H9 (cell line): ENCODE measurements at regions not wholly inside any gene's neighbourhood (a gene's known extent, or its start where the extent isn't known, plus 50 kb on each side); places are given as distances from the start of the nearest gene placed in this dataset.

ENCODE experiments used
- DNase-seq: peaks from one replicate; pipeline ENCODE4 v3.0.0-alpha.2; 2017
- H2AFZ ChIP-seq: one replicate; pipeline ENCODE4 v1.6.1; 2013; ENCODE audit warnings: mild to moderate bottlenecking, low read length, control low read depth, moderate library complexity
- H2AK5ac ChIP-seq: 2 replicates; pipeline ENCODE4 v1.6.1; 2013; ENCODE audit warnings: low read length, control low read depth, mixed read lengths; ENCODE audit not compliant: insufficient read length
- H2BK120ac ChIP-seq: one replicate; pipeline ENCODE4 v1.6.1; 2013; ENCODE audit warnings: low read depth, mild to moderate bottlenecking, low read length, control low read depth, inconsistent platforms; ENCODE audit not compliant: poor library complexity, severe bottlenecking
- H2BK12ac ChIP-seq: 2 replicates; pipeline ENCODE4 v1.6.1; 2013; ENCODE audit warnings: low read length, control low read depth, mixed read lengths, low read depth; ENCODE audit not compliant: insufficient read length
- H2BK15ac ChIP-seq: 2 replicates; pipeline ENCODE4 v1.6.1; 2013; ENCODE audit warnings: low read depth, low read length, control low read depth
- H2BK20ac ChIP-seq: one replicate; pipeline ENCODE4 v1.6.1; 2013; ENCODE audit warnings: low read depth, mild to moderate bottlenecking, low read length, control low read depth, inconsistent platforms; ENCODE audit not compliant: poor library complexity, severe bottlenecking
- H2BK5ac ChIP-seq: 2 replicates; pipeline ENCODE4 v1.6.1; 2013; ENCODE audit warnings: low read length, control low read depth, mixed read lengths; ENCODE audit not compliant: insufficient read length
- H3K14ac ChIP-seq: 2 replicates; pipeline ENCODE4 v1.6.1; 2013; ENCODE audit warnings: low read length, control low read depth; ENCODE audit not compliant: insufficient read depth
- H3K18ac ChIP-seq: 2 replicates; pipeline ENCODE4 v1.6.1; 2013; ENCODE audit warnings: low read depth, mild to moderate bottlenecking, mixed read lengths, low read length, control low read depth; ENCODE audit not compliant: insufficient read length
- H3K23ac ChIP-seq: 2 replicates; pipeline ENCODE4 v1.6.1; 2013; ENCODE audit warnings: low read length, control low read depth, mixed read lengths, low read depth; ENCODE audit not compliant: insufficient read length
- H3K23me2 ChIP-seq: 2 replicates; pipeline ENCODE4 v1.6.1; 2013; ENCODE audit warnings: low read depth, mild to moderate bottlenecking, mixed read lengths, low read length, control low read depth; ENCODE audit not compliant: insufficient read length, poor library complexity, severe bottlenecking
- H3K27ac ChIP-seq: 2 replicates; pipeline ENCODE4 v1.5.1; 2013; ENCODE audit warnings: low read length, control low read depth, mixed read lengths, low read depth; ENCODE audit not compliant: insufficient read length
- H3K27me3 ChIP-seq: 2 replicates; pipeline ENCODE4 v1.6.1; 2013; ENCODE audit warnings: low read length, control low read depth, inconsistent platforms; ENCODE audit not compliant: insufficient read depth
- H3K4ac ChIP-seq: 2 replicates; pipeline ENCODE4 v1.6.1; 2013; ENCODE audit warnings: low read depth, mild to moderate bottlenecking, control low read depth, inconsistent platforms, low read length, moderate library complexity
- H3K4me1 ChIP-seq: 2 replicates; pipeline ENCODE4 v1.6.1; 2013; ENCODE audit warnings: low read length, control low read depth, inconsistent platforms; ENCODE audit not compliant: insufficient read depth
- H3K4me2 ChIP-seq: 2 replicates; pipeline ENCODE4 v1.6.1; 2013; ENCODE audit warnings: low read length, control low read depth, mixed read lengths; ENCODE audit not compliant: insufficient read length, insufficient read depth
- H3K56ac ChIP-seq: 2 replicates; pipeline ENCODE4 v1.6.1; 2013; ENCODE audit warnings: low read depth, mild to moderate bottlenecking, mixed read lengths, low read length, control low read depth; ENCODE audit not compliant: insufficient read length
- H3K79me1 ChIP-seq: 2 replicates; pipeline ENCODE4 v1.6.1; 2013; ENCODE audit warnings: low read depth, mild to moderate bottlenecking, moderate library complexity, low read length, control low read depth, inconsistent platforms; ENCODE audit not compliant: insufficient read depth, poor library complexity, severe bottlenecking
- H3K79me2 ChIP-seq: 2 replicates; pipeline ENCODE4 v1.6.1; 2013; ENCODE audit warnings: low read length, control low read depth, inconsistent platforms; ENCODE audit not compliant: insufficient read depth
- H3K9ac ChIP-seq: 2 replicates; pipeline ENCODE4 v1.6.1; 2013; ENCODE audit warnings: low read length, control low read depth, mixed read lengths; ENCODE audit not compliant: insufficient read length; ENCODE audit errors: extremely low read depth
- H3K9me3 ChIP-seq: one replicate; pipeline ENCODE4 v1.6.1; 2013; ENCODE audit warnings: low read depth, low read length, inconsistent platforms; ENCODE audit not compliant: control insufficient read depth
- H3T11ph ChIP-seq: one replicate; pipeline ENCODE4 v1.6.1; 2013; ENCODE audit warnings: mild to moderate bottlenecking, low read length, control low read depth, inconsistent platforms
- H4K20me1 ChIP-seq: one replicate; pipeline ENCODE4 v1.6.1; 2013; ENCODE audit not compliant: control insufficient read depth, insufficient read length, insufficient read depth
- H4K5ac ChIP-seq: 2 replicates; pipeline ENCODE4 v1.6.1; 2013; ENCODE audit warnings: low read depth, mild to moderate bottlenecking, mixed read lengths, low read length, control low read depth; ENCODE audit not compliant: insufficient read length
- H4K8ac ChIP-seq: replicated peaks from 2 replicates; pipeline ENCODE4 v1.6.1; 2013; ENCODE audit warnings: low read length, control low read depth, mixed read lengths, low read depth; ENCODE audit not compliant: insufficient read length
- H4K91ac ChIP-seq: 2 replicates; pipeline ENCODE4 v1.6.1; 2013; ENCODE audit warnings: low read depth, mild to moderate bottlenecking, moderate library complexity, mixed read lengths, low read length, control low read depth; ENCODE audit not compliant: insufficient read length
- H3K27ac Mint-ChIP-seq, 3 experiments: 2 replicates in 2 of 3; 3 replicates in 1 of 3; pipeline ENCODE4 v1.8.0; 2020 to 2021; ENCODE audit warnings: mixed read lengths in 3 of 3, mild to moderate bottlenecking in 1 of 3, moderate library complexity in 1 of 3
- H3K27me3 Mint-ChIP-seq: 2 replicates; pipeline ENCODE4 v1.8.0; 2021; ENCODE audit warnings: low read depth, mild to moderate bottlenecking, moderate library complexity, mixed read lengths
- H3K36me3 Mint-ChIP-seq, 3 experiments: 2 replicates in 2 of 3; 3 replicates in 1 of 3; pipeline ENCODE4 v1.8.0; 2020 to 2021; ENCODE audit warnings: low read depth in 3 of 3, mixed read lengths in 3 of 3; ENCODE audit not compliant: insufficient read depth in 1 of 3
- H3K4me1 Mint-ChIP-seq, 2 experiments: 2 replicates each; pipeline ENCODE4 v1.8.0; 2020; ENCODE audit warnings: mixed read lengths in 2 of 2
- H3K4me3 Mint-ChIP-seq, 2 experiments: 2 replicates in 1 of 2; 3 replicates in 1 of 2; pipeline ENCODE4 v1.8.0; 2020 to 2021; ENCODE audit warnings: mild to moderate bottlenecking in 2 of 2, mixed read lengths in 2 of 2, moderate library complexity in 1 of 2
- H3K9me3 Mint-ChIP-seq, 2 experiments: 2 replicates in 1 of 2; 3 replicates in 1 of 2; pipeline ENCODE4 v1.8.0; 2020; ENCODE audit warnings: mild to moderate bottlenecking in 2 of 2, mixed read lengths in 2 of 2, moderate library complexity in 1 of 2
- CTCF ChIP-seq: fragments of 200-600 bp; sonication (generic); conservative IDR thresholded peaks from 3 replicates; pipeline ENCODE4 v1.8.0; 2021; ENCODE audit warnings: antibody characterized with exemption, mild to moderate bottlenecking
- WGBS: extraction: QIAGEN DNeasy Blood & Tissue Kit; methylation state at CpG from one replicate; pipeline ENCODE4 v1.1.7; 2013; ENCODE audit warnings: missing lambda C conversion rate, low lambda C conversion rate, mixed read lengths; ENCODE audit not compliant: insufficient read length; ENCODE audit errors: extremely low coverage; 5-methylcytosine and 5-hydroxymethylcytosine counted together

GRCh38 chr4:159443975-159444374 is 341.1 kb downstream of the RAPGEF2 start:
- TF ChIP-seq CTCF, result no peak
- H2BK15ac ChIP-seq, result no peak overlapping the region
- no peaks in the 10 kb centered on the region for H3K79me1 ChIP-seq
- H2BK120ac ChIP-seq, result no peak overlapping the region
- H3K4me1 ChIP-seq, result no peaks in the 10 kb centered on the region; the same call in 1 of the 2 replicates
- no peaks in the 10 kb centered on the region for H4K20me1 ChIP-seq
- H3K4me2 ChIP-seq, result no peak overlapping the region
- no peak overlapping the region for H4K8ac ChIP-seq
- Mint-ChIP-seq H3K4me1 (peaks cover 5 to 10% of the 10 kb centered on the region in 2 experiments; a peak in 3 of 4 replicates), H3K36me3 (no peaks in the 10 kb centered on the region), H3K27me3 (no peaks in the 10 kb centered on the region; the same call in 1 of the 2 replicates), H3K27ac (no peak overlapping the region), H3K9me3 (no peaks in the 10 kb centered on the region), H3K4me3 (no peak overlapping the region)
- H3K27me3 ChIP-seq, result no peaks in the 10 kb centered on the region
- no peak overlapping the region for H3T11ph ChIP-seq
- H2BK12ac ChIP-seq, result no peak overlapping the region
- no peak overlapping the region for H2BK20ac ChIP-seq
- no peak overlapping the region for H2AFZ ChIP-seq
- no peak overlapping the region for H4K5ac ChIP-seq
- no peak overlapping the region for H3K14ac ChIP-seq
- no peak overlapping the region for H4K91ac ChIP-seq
- no peak overlapping the region for H2AK5ac ChIP-seq
- WGBS, result no CpG with 5 or more reads among the region's 3 CpGs
- no peaks in the 10 kb centered on the region for H3K9me3 ChIP-seq
- H2BK5ac ChIP-seq, result no peak overlapping the region
- no peak overlapping the region for H3K18ac ChIP-seq
- no peaks in the 10 kb centered on the region for H3K79me2 ChIP-seq
- no peak overlapping the region for H3K9ac ChIP-seq
- no peak overlapping the region for H3K4ac ChIP-seq
- no peaks in the 10 kb centered on the region for H3K23me2 ChIP-seq
- H3K56ac ChIP-seq, result no peak overlapping the region
- no peak for DNase-seq
- no peak overlapping the region for H3K27ac ChIP-seq
- H3K23ac ChIP-seq, result no peak overlapping the region
